ENCODE measurements at regions not wholly inside any gene's neighbourhood (a gene's known extent, or its start where the extent isn't known, plus 50 kb on each side); places are given as distances from the start of the nearest gene placed in this dataset.

- DNase-seq (ENCODE audit: low spot score): no peak
- CTCF ChIA-PET: interaction anchor here (0.6 kb wide), 1 partner anchor 368 kb away, joined by 3 read pairs; no protein-coding TSS in a partner anchor
- no peak overlapping the region for H3K27ac ChIP-seq
- TF ChIP-seq CTCF (conservative IDR thresholded peaks at IDR 0.05; ENCODE audit: low read depth): no peak
- POLR2A ChIA-PET (ENCODE audit: low non-redundant PET): no interaction called here
These were observed 100.8 kb upstream of the WASF3 start for GRCh38 chr13:26456650-26457049.

- H3K27ac ChIP-seq: no peak overlapping the region
- CTCF ChIA-PET: interaction anchor here (0.6 kb wide), 2 partner anchors 369 to 900 kb away, joined by 3 to 7 read pairs; no protein-coding TSS in a partner anchor
- no peak for TF ChIP-seq CTCF (conservative IDR thresholded peaks at IDR 0.05; ENCODE audit: low read depth)
- no peak for DNase-seq (ENCODE audit: low spot score)
- POLR2A ChIA-PET (ENCODE audit: low non-redundant PET): no interaction called here
These were observed 100.3 kb upstream of the WASF3 start for GRCh38 chr13:26457212-26457611.

GRCh38 chr13:26458196-26458749 lies 99.2 kb upstream of the WASF3 start:
- ChIA-PET POLR2A (ENCODE audit: low non-redundant PET) (no interaction called here), CTCF (no interaction called here)
- H3K27ac ChIP-seq: no peak overlapping the region
- no peak for TF ChIP-seq CTCF (conservative IDR thresholded peaks at IDR 0.05; ENCODE audit: low read depth)
- no peak for DNase-seq (ENCODE audit: low spot score)

GRCh38 chr13:26459276-26460131 lies 98.0 kb upstream of the WASF3 start:
- CTCF ChIA-PET: no interaction called here

GRCh38 chr13:26460648-26461047 lies 96.8 kb upstream of the WASF3 start:
- no peak for TF ChIP-seq CTCF (conservative IDR thresholded peaks at IDR 0.05; ENCODE audit: low read depth)
- POLR2A ChIA-PET (ENCODE audit: low non-redundant PET): no interaction called here
- DNase-seq (ENCODE audit: low spot score): no peak

More at GRCh38 chr13:26459276-26460131, 98.0 kb upstream of the WASF3 start:
- no peak for TF ChIP-seq CTCF (conservative IDR thresholded peaks at IDR 0.05; ENCODE audit: low read depth)
- H3K27ac ChIP-seq: no peak overlapping the region
- no peak for DNase-seq (ENCODE audit: low spot score)
- POLR2A ChIA-PET (ENCODE audit: low non-redundant PET): no interaction called here

GRCh38 chr13:26463296-26463695 lies 94.2 kb upstream of the WASF3 start:
- CTCF ChIA-PET: no interaction called here
- no peak for TF ChIP-seq CTCF (conservative IDR thresholded peaks at IDR 0.05; ENCODE audit: low read depth)
- no peak overlapping the region for H3K27ac ChIP-seq
- POLR2A ChIA-PET (ENCODE audit: low non-redundant PET): no interaction called here
- DNase-seq (ENCODE audit: low spot score): no peak

More at GRCh38 chr13:26460648-26461047, 96.8 kb upstream of the WASF3 start:
- H3K27ac ChIP-seq: no peak overlapping the region
- CTCF ChIA-PET: interaction anchor here (0.6 kb wide), 1 partner anchor 1069 kb away, joined by 4 read pairs; no protein-coding TSS in a partner anchor

Measured in RWPE1 (cell line).